Progenitor cell of endocrine pancreas (in vitro differentiated cells): ENCODE measurements at regions not wholly inside any gene's neighbourhood (a gene's known extent, or its start where the extent isn't known, plus 50 kb on each side); places are given as distances from the start of the nearest gene placed in this dataset.

Experiments
- DNase-seq: peaks from one replicate; pipeline ENCODE4 v3.0.0; 2021; ENCODE audit warnings: low spot score; ENCODE audit not compliant: unreplicated experiment
- H3K27ac Mint-ChIP-seq: 2 replicates; pipeline ENCODE4 v1.8.0; 2021; ENCODE audit warnings: mild to moderate bottlenecking, moderate library complexity, mixed read lengths
- H3K27me3 Mint-ChIP-seq: 2 replicates; pipeline ENCODE4 v1.8.0; 2021; ENCODE audit warnings: mixed read lengths
- H3K36me3 Mint-ChIP-seq: 2 replicates; pipeline ENCODE4 v1.8.0; 2022; ENCODE audit warnings: mixed read lengths; ENCODE audit not compliant: insufficient read depth
- H3K4me1 Mint-ChIP-seq: 2 replicates; pipeline ENCODE4 v1.8.0; 2021; ENCODE audit warnings: low read depth, mixed read lengths
- H3K4me3 Mint-ChIP-seq: 2 replicates; pipeline ENCODE4 v1.8.0; 2021; ENCODE audit warnings: low read depth, mild to moderate bottlenecking, moderate library complexity, mixed read lengths
- H3K9me3 Mint-ChIP-seq: 2 replicates; pipeline ENCODE4 v1.8.0; 2021; ENCODE audit warnings: low read depth, mixed read lengths
- TF ChIP-seq, protein P1 (sequence below): fragments of 200-600 bp; sonication (generic); IDR thresholded peaks from one replicate; pipeline ENCODE4 v1.5.0; 2021; ENCODE audit warnings: antibody characterized with exemption, mild to moderate bottlenecking; ENCODE audit not compliant: unreplicated experiment

DNA sequence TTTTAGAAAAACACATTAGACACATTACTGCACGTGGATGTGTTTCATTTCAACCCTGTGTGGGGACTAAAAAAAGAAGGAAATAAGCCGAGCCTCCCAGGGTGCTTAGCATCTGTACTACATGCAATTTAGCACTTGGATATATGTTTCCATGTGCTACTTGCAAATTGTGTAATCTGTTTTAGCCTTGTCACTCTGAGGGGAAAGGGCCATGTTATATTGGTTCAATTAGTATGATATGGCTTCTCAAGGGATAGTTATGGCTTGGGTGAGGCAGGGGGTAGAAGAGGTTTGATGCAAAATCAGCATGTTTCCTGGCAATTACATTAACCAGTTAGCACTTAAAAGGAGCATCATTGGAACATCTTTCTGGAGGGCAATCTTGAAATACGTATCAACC, 353.5 kb upstream of the GOT2 start:
- Mint-ChIP-seq H3K27me3 (no peaks in the 10 kb centered on the region), H3K4me1 (no peaks in the 10 kb centered on the region), H3K9me3 (peaks cover 4% of the 10 kb centered on the region), H3K4me3 (no peak overlapping the region), H3K27ac (no peak overlapping the region), H3K36me3 (no peaks in the 10 kb centered on the region)
- TF ChIP-seq, protein P1, sequence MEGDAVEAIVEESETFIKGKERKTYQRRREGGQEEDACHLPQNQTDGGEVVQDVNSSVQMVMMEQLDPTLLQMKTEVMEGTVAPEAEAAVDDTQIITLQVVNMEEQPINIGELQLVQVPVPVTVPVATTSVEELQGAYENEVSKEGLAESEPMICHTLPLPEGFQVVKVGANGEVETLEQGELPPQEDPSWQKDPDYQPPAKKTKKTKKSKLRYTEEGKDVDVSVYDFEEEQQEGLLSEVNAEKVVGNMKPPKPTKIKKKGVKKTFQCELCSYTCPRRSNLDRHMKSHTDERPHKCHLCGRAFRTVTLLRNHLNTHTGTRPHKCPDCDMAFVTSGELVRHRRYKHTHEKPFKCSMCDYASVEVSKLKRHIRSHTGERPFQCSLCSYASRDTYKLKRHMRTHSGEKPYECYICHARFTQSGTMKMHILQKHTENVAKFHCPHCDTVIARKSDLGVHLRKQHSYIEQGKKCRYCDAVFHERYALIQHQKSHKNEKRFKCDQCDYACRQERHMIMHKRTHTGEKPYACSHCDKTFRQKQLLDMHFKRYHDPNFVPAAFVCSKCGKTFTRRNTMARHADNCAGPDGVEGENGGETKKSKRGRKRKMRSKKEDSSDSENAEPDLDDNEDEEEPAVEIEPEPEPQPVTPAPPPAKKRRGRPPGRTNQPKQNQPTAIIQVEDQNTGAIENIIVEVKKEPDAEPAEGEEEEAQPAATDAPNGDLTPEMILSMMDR: no peak
- no peak for DNase-seq

DNA sequence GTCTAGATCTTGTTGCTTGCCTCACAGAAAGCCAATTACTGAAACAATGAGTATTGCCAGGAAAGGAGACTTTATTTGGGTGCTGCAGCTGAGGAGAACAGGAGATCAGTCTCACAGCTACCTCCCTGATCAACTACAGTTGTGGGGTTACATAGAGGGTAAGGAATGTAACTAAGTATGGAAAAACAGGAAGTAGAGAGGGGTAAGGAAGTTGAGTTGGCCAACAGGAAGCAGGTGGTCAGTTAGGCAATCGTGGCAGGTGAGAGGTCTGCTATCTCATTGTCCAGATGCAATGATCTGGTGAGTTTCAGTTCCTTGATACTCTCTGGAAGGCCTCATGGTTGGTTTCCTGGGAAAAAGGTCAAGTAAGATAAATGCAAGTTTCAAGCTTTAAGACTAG, 333.1 kb upstream of the GOT2 start:
- Mint-ChIP-seq H3K4me3 (no peak overlapping the region), H3K36me3 (no peaks in the 10 kb centered on the region), H3K27me3 (no peaks in the 10 kb centered on the region), H3K27ac (no peak overlapping the region), H3K4me1 (peaks cover 7% of the 10 kb centered on the region), H3K9me3 (peaks cover 30% of the 10 kb centered on the region)
- TF ChIP-seq, protein P1: no peak
- DNase-seq: no peak

DNA sequence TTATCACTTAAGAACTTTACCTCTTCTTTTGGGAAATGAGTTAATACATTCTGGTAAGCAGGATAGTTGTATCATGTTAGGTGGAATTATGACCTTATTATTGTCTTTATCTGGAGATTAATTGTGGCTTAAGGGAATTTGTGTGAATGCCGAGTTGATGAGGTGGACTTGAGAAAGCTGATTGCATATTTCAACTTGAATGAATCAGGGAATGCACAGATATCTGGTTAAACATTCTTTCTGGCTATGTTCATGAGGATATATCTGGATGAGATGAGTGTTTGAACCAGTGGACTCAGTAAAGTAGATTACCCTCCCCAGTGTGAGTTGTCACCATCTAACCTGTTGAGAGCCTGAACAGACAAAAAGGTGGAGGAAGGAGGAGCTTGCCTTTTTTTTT, 326.1 kb upstream of the GOT2 start:
- Mint-ChIP-seq H3K27ac (no peak overlapping the region), H3K27me3 (no peaks in the 10 kb centered on the region), H3K36me3 (no peaks in the 10 kb centered on the region), H3K9me3 (peaks cover 5% of the 10 kb centered on the region), H3K4me3 (no peak overlapping the region), H3K4me1 (peaks cover 7% of the 10 kb centered on the region)
- no peak for DNase-seq
- TF ChIP-seq, protein P1: no peak

DNA sequence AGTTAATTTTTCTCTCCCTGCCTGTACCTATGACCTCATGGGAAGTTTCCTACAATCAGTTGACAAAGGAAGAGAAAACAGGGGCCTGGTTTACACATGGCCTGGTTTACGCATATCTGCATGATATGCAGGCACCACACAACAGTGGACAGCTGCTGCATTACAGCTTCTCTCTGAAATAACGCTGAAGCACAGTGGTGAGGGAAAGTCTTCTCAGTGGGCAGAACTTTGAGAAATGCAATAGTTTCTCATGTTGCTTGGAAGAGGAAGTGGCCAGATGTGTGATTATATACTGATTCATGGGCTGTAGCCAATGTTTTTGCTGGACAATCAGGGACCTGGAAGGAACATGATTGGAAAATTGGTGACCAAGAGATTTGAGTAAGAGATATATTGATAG, 324.1 kb upstream of the GOT2 start:
- Mint-ChIP-seq H3K27ac (no peak overlapping the region), H3K36me3 (no peaks in the 10 kb centered on the region), H3K4me3 (no peak overlapping the region), H3K4me1 (peaks cover 7% of the 10 kb centered on the region), H3K9me3 (peaks cover 5% of the 10 kb centered on the region), H3K27me3 (no peaks in the 10 kb centered on the region)
- TF ChIP-seq, protein P1: no peak
- no peak for DNase-seq

DNA sequence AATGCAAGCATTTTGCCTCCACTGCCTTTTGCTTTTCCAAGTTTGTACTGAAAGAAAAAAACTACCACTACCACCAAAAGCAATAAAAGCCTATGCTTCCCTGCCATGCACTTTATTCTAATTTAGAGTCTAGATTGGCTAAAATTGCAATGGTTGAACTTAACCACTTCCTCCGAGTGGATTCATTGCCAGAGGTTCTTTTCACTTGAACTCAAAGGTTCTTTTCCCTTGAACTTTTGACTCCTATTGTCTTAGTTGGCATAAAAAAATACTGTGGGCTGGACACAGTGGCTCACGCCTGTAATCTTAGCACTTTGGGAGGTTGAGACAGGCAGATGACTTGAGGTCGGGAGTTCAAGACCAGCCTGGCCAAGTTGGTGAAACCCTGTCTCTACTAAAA, 319.8 kb upstream of the GOT2 start:
- Mint-ChIP-seq H3K27ac (no peak overlapping the region), H3K4me1 (peaks cover 6% of the 10 kb centered on the region), H3K9me3 (peaks cover 5% of the 10 kb centered on the region), H3K27me3 (no peaks in the 10 kb centered on the region), H3K4me3 (no peak overlapping the region), H3K36me3 (no peaks in the 10 kb centered on the region)
- TF ChIP-seq, protein P1: no peak
- no peak for DNase-seq
